Hepatocyte (in vitro differentiated cells): ENCODE measurements at regions not wholly inside any gene's neighbourhood (a gene's known extent, or its start where the extent isn't known, plus 50 kb on each side); places are given as distances from the start of the nearest gene placed in this dataset.

Experiments used
- DNase-seq: peaks from one replicate; pipeline ENCODE4 v3.0.0-alpha.2; 2016; ENCODE audit warnings: low spot score
- H2AFZ ChIP-seq: fragments of 200-600 bp; sonication (generic); 2 replicates; pipeline ENCODE4 v1.6.0; 2016; ENCODE audit warnings: antibody characterized with exemption, mild to moderate bottlenecking
- H3K27ac ChIP-seq: fragments of 200-600 bp; sonication (generic); 2 replicates; pipeline ENCODE4 v1.5.1; 2016; ENCODE audit warnings: mild to moderate bottlenecking
- H3K27me3 ChIP-seq: fragments of 200-600 bp; sonication (generic); 2 replicates; pipeline ENCODE4 v1.6.1; 2016
- H3K36me3 ChIP-seq: fragments of 200-600 bp; sonication (generic); replicated peaks from 2 replicates; pipeline ENCODE4 v1.5.1; 2016; ENCODE audit warnings: low read depth; ENCODE audit not compliant: insufficient read depth
- H3K4me1 ChIP-seq: fragments of 200-600 bp; sonication (generic); 2 replicates; pipeline ENCODE4 v1.5.1; 2016; ENCODE audit warnings: mild to moderate bottlenecking, moderate library complexity; ENCODE audit not compliant: insufficient read depth
- H3K4me2 ChIP-seq: fragments of 200-600 bp; sonication (generic); 2 replicates; pipeline ENCODE4 v1.6.0; 2016
- H3K4me3 ChIP-seq: fragments of 200-600 bp; sonication (generic); 2 replicates; pipeline ENCODE4 v1.5.1; 2016; ENCODE audit warnings: mild to moderate bottlenecking
- H3K79me2 ChIP-seq: fragments of 200-600 bp; sonication (generic); 2 replicates; pipeline ENCODE4 v1.6.0; 2017; ENCODE audit warnings: mild to moderate bottlenecking
- H3K9me2 ChIP-seq: fragments of 200-600 bp; sonication (generic); replicated peaks from 2 replicates; pipeline ENCODE4 v1.6.0; 2017; ENCODE audit warnings: mild to moderate bottlenecking; ENCODE audit not compliant: insufficient read depth
- H3K9me3 ChIP-seq: fragments of 200-600 bp; sonication (generic); 2 replicates; pipeline ENCODE4 v1.5.1; 2016; ENCODE audit warnings: low read depth, mild to moderate bottlenecking
- H4K20me1 ChIP-seq: fragments of 200-600 bp; sonication (generic); 2 replicates; pipeline ENCODE4 v1.6.0; 2016; ENCODE audit warnings: mild to moderate bottlenecking; ENCODE audit not compliant: insufficient read depth, poor library complexity, severe bottlenecking
- EZH2 ChIP-seq: fragments of 200-600 bp; sonication (generic); IDR thresholded peaks from 2 replicates; pipeline ENCODE4 v1.6.1; 2016; ENCODE audit warnings: antibody characterized with exemption, mild to moderate bottlenecking, borderline replicate concordance
- EZH2phosphoT487 ChIP-seq: fragments of 200-600 bp; sonication (generic); IDR thresholded peaks from one replicate; pipeline ENCODE4 v1.6.1; 2018; ENCODE audit warnings: antibody characterized with exemption, mild to moderate bottlenecking, low read depth, moderate library complexity; ENCODE audit not compliant: unreplicated experiment, severe bottlenecking
- WGBS: methylation state at CpG from one replicate; pipeline ENCODE4 v1.1.6; 2016; ENCODE audit warnings: low lambda C conversion rate; ENCODE audit errors: missing lambda C conversion rate; 5-methylcytosine and 5-hydroxymethylcytosine counted together
- TF ChIP-seq, protein P1 (sequence below): fragments of 200-600 bp; sonication (generic); IDR thresholded peaks from 2 replicates; pipeline ENCODE4 v1.5.1; 2016; ENCODE audit warnings: antibody characterized with exemption, mild to moderate bottlenecking; ENCODE audit not compliant: poor library complexity

DNA sequence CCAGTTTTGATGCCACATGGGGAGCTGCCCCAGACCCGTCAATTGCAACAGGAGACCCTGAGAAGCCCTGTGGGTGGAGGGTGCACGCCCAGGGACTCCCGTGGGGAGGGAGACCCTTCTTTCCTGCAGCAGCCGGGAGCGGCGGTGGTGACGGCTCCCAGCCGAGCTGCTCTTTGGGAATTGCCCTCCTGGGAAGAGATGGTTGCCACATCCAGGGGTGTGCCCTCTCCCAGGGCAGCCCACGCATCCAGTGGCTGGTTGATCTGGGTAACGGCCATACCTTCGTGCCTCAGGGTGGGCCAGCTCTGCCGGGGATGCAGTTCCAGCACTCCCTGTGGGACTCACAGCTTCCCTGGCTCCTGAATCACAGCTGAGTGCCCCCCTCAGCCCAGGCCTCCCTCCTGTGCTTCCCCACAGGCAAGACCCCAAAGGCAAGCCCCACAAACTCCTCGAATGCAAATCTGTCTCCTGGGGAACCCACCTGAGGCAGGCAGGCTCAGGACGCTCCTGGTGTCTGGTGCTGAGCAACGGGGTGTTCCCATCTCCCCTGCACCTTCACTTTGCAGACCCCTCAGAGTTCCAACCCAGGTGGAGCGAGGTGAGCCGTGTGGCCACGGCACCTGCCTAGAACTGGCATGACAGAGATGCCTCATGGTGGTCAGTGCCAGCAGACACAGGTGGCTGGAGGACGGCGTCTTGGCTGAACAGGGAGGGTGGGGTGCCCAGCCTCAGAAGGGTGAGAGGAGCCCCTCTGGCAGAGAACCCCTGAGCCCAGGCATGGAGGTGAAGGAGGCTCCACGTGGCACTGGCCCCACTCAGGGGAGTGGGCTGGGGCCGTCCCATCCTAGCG lies 1027.4 kb downstream of the BRD1 start:
- H3K4me1 ChIP-seq = no peaks in the 10 kb centered on the region

DNA sequence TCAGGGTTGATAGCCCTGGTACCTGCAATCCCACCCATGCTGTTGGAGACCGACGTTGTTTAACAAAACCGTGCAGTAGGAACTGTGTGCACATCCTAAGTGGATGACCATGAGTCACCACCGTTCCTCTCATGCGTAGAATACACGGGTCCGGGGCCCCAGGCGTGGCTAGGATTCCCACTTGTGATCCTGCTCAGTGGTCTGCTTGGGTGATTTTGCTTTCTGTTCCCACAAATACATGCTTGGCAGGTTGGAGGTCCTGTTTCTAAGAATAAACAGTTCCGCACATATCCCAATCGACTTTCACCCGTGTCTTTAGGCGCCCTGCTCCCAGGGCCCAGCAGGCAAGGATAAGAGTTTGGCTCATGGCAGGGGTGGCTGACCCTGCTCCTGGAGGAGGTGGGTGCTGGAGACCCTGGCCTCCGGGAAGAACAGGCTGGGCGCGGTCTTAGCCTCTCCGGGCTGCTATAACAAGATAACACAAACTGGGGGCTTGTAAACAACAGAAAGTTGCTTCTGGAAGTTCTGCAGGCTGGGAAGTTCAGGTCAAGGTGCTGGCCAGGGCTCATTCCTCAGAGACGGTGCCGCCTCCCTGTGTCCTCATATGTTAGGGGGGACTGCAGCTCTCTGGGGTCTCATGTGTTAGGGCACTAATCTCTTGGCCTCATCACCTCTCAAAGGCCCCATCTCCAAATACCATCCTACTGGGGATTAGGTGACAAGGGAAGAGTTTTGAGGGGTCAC lies 1028.3 kb downstream of the BRD1 start:
- no peaks in the 10 kb centered on the region for H3K9me3 ChIP-seq
- no peak for DNase-seq
- no peaks in the 10 kb centered on the region for H4K20me1 ChIP-seq
- 88% methylated on average over 18 of the region's 18 CpGs for WGBS
- H3K79me2 ChIP-seq = no peaks in the 10 kb centered on the region
- no peak overlapping the region for H3K4me2 ChIP-seq
- no peaks in the 10 kb centered on the region for H3K27me3 ChIP-seq
- no peaks in the 10 kb centered on the region for H3K4me1 ChIP-seq
- H3K27ac ChIP-seq = no peak overlapping the region
- TF ChIP-seq, protein P1, sequence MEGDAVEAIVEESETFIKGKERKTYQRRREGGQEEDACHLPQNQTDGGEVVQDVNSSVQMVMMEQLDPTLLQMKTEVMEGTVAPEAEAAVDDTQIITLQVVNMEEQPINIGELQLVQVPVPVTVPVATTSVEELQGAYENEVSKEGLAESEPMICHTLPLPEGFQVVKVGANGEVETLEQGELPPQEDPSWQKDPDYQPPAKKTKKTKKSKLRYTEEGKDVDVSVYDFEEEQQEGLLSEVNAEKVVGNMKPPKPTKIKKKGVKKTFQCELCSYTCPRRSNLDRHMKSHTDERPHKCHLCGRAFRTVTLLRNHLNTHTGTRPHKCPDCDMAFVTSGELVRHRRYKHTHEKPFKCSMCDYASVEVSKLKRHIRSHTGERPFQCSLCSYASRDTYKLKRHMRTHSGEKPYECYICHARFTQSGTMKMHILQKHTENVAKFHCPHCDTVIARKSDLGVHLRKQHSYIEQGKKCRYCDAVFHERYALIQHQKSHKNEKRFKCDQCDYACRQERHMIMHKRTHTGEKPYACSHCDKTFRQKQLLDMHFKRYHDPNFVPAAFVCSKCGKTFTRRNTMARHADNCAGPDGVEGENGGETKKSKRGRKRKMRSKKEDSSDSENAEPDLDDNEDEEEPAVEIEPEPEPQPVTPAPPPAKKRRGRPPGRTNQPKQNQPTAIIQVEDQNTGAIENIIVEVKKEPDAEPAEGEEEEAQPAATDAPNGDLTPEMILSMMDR = no peak
- TF ChIP-seq EZH2 (no peak), EZH2phosphoT487 (no peak)
- no peaks in the 10 kb centered on the region for H3K9me2 ChIP-seq
- H3K36me3 ChIP-seq = no peaks in the 10 kb centered on the region
- no peak overlapping the region for H3K4me3 ChIP-seq
- H2AFZ ChIP-seq = no peak overlapping the region

More for the DNA sequence above, 1027.4 kb downstream of the BRD1 start:
- TF ChIP-seq, protein P1 = no peak
- no peak for TF ChIP-seq EZH2phosphoT487
- TF ChIP-seq EZH2 = no peak
- Histone ChIP-seq H2AFZ (no peak overlapping the region), H3K79me2 (no peaks in the 10 kb centered on the region), H3K27ac (no peak overlapping the region), H3K27me3 (no peaks in the 10 kb centered on the region), H3K4me2 (no peak overlapping the region), H4K20me1 (no peaks in the 10 kb centered on the region), H3K9me2 (no peaks in the 10 kb centered on the region), H3K36me3 (no peaks in the 10 kb centered on the region), H3K4me3 (no peak overlapping the region), H3K9me3 (no peaks in the 10 kb centered on the region)
- DNase-seq = no peak
- WGBS = 93% methylated on average over 23 of the region's 23 CpGs

DNA sequence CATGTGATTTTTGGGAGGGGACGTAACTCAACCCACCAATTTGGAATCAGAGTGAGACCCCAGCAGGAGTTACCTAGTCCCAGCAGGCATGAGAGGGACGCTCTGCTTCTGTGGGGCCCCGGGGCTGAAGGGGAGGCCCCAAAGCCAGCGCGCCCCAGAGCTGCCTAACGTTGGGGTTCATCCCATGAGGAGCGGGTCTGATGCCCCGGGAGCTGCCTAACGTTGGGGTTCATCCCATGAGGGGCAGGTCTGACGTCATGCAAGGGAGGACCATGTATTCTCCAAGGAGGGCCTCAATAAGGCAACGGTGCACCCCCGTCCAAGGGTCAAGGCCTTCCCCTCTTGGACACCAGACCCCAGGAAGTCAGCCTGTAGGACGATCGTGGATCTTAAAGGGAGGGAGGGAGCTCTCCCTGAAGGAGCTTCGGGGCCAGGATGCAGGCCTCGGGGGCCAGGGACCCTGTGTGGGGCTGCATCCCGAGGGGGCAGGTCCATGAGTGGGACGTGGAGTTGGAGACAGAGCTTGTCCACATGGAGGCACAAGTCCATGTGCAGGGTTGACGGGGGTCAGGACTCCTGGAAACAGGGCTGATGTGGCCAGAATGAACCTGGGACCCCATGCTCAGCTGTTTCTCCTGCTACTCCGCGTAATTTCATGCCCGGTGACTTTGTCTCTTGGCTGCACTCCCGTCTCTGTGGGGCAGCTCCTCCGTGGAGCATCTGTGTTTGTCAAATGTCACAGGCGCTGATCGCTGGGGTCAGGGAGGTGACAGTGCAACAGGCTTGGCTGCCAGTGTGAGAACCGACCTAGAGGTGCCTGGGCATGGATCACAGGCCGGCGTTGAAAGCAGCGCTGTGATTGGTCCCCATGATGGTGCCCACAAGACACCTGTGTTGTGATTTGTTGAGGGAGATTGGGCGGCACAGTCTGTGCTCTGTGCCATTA lies 1029.1 kb downstream of the BRD1 start:
- Histone ChIP-seq H3K4me2 (no peak overlapping the region), H3K27me3 (no peaks in the 10 kb centered on the region), H3K9me2 (no peaks in the 10 kb centered on the region), H3K4me1 (no peaks in the 10 kb centered on the region), H3K9me3 (no peaks in the 10 kb centered on the region), H3K4me3 (no peak overlapping the region), H3K79me2 (no peaks in the 10 kb centered on the region), H3K27ac (no peak overlapping the region), H2AFZ (no peak overlapping the region), H3K36me3 (no peaks in the 10 kb centered on the region), H4K20me1 (no peaks in the 10 kb centered on the region)
- TF ChIP-seq EZH2 (no peak), EZH2phosphoT487 (no peak)
- TF ChIP-seq, protein P1 = no peak
- DNase-seq = no peak
- 93% methylated on average over 31 of the region's 31 CpGs for WGBS
